Calu3 (cell line): ENCODE measurements at regions not wholly inside any gene's neighbourhood (a gene's known extent, or its start where the extent isn't known, plus 50 kb on each side); places are given as distances from the start of the nearest gene placed in this dataset.

ENCODE experiments used
- BruUV-seq: library from RNA; stranded (reverse); fragments of 400-500 nt; replicated peaks from 2 replicates; lab custom pipeline; 2021; lab: Mats Ljungman, UMichigan
- CTCF ChIA-PET: fragments of 300-600 bp; sonication (Branson Sonifier 250); formaldehyde crosslinking; loops from one replicate; lab custom pipeline; 2022; ENCODE audit warnings: antibody characterized with exemption; lab: Charles Lee
- DNase-seq: peaks from one replicate; pipeline ENCODE4 v3.0.0; 2022
- H3K27ac Mint-ChIP-seq: one replicate; pipeline ENCODE4 v1.8.0; 2022; ENCODE audit warnings: mixed read lengths; ENCODE audit not compliant: unreplicated experiment
- H3K27me3 Mint-ChIP-seq: one replicate; pipeline ENCODE4 v1.8.0; 2022; ENCODE audit warnings: mixed read lengths; ENCODE audit not compliant: unreplicated experiment
- H3K36me3 Mint-ChIP-seq: one replicate; pipeline ENCODE4 v1.8.0; 2022; ENCODE audit warnings: mild to moderate bottlenecking, moderate library complexity, mixed read lengths; ENCODE audit not compliant: insufficient read depth, unreplicated experiment
- H3K4me1 Mint-ChIP-seq: one replicate; pipeline ENCODE4 v1.8.0; 2022; ENCODE audit warnings: mild to moderate bottlenecking, low read depth, mixed read lengths; ENCODE audit not compliant: unreplicated experiment
- H3K4me3 Mint-ChIP-seq: one replicate; pipeline ENCODE4 v1.8.0; 2022; ENCODE audit warnings: mild to moderate bottlenecking, low read depth, moderate library complexity, mixed read lengths; ENCODE audit not compliant: unreplicated experiment
- H3K9me3 Mint-ChIP-seq: one replicate; pipeline ENCODE4 v1.8.0; 2022; ENCODE audit warnings: low read depth, mixed read lengths; ENCODE audit not compliant: unreplicated experiment
- intact Hi-C: fragments of 100-400 bp; cut with micrococcal nuclease; formaldehyde crosslinking; loops from one replicate; pipeline ENCODE4 v1.10.0; 2022; ENCODE audit not compliant: unreplicated experiment
- TF ChIP-seq, protein P1 (sequence below): fragments of 200-600 bp; IDR thresholded peaks from one replicate; pipeline ENCODE4 v1.8.0; 2022; ENCODE audit warnings: antibody characterized with exemption; ENCODE audit not compliant: unreplicated experiment

DNA sequence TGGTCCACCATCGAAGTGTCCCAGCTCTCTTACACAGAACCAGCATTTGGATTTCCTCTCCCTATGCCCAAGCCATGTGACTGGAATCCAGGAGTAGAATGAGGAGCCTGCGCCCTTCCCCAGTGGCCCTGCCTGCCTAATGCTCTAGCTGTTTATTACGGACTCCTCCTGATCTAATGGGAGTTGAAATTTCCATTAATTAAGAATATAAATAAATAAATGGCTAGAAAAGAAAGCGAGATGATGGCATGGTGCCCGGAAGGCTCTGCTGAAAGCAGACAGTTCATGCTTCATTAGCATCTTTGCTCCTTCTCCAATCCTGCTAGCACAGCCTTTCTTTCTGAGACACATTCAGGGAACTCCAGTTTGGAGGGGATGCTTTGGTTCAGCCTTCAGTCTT is 216.2 kb downstream of the SEC16B start:
- TF ChIP-seq, protein P1, sequence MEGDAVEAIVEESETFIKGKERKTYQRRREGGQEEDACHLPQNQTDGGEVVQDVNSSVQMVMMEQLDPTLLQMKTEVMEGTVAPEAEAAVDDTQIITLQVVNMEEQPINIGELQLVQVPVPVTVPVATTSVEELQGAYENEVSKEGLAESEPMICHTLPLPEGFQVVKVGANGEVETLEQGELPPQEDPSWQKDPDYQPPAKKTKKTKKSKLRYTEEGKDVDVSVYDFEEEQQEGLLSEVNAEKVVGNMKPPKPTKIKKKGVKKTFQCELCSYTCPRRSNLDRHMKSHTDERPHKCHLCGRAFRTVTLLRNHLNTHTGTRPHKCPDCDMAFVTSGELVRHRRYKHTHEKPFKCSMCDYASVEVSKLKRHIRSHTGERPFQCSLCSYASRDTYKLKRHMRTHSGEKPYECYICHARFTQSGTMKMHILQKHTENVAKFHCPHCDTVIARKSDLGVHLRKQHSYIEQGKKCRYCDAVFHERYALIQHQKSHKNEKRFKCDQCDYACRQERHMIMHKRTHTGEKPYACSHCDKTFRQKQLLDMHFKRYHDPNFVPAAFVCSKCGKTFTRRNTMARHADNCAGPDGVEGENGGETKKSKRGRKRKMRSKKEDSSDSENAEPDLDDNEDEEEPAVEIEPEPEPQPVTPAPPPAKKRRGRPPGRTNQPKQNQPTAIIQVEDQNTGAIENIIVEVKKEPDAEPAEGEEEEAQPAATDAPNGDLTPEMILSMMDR: no peak
- Mint-ChIP-seq H3K9me3 (peaks cover 2% of the 10 kb centered on the region), H3K27me3 (peaks cover 62% of the 10 kb centered on the region), H3K27ac (no peak overlapping the region), H3K36me3 (no peaks in the 10 kb centered on the region), H3K4me1 (no peaks in the 10 kb centered on the region), H3K4me3 (no peak overlapping the region)
- no TSS peak for BruUV-seq
- CTCF ChIA-PET: no interaction called here
- intact Hi-C loops: no loop called here
- no peak for DNase-seq

DNA sequence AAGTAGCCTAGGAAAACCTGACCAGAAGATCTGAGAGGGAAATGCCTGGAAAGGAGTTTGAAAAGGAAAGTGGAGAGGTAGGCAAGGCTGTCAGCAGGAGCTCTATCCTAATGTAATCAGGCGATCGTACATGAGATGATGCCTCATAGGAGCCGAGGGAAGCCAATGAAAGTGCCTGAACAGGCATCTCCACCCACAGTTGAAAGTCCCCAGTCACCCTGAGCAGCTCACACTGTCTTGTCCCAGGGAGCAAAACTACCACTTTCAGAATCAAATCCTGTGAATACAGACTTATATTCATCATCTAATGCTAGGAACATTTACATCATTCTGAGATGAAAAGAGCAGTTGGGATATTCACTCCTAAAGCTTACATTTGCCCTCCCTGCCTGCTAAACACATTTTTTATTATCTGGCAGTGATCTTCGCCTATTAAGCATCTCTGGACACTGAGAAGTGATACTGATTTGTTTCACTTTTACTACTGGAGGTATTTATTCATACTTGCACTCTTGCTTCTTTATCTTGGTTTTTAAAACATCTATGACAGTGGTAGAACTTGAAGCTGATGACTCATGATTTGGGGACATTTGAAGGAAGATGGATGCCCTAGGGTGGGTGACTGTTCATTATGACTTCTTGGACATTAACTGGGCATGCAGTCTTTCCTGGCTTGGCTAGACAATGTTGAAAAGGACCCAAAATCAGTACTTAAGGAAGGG is 221.6 kb downstream of the SEC16B start:
- H3K9me3 Mint-ChIP-seq: no peaks in the 10 kb centered on the region
- no peak for DNase-seq
- TF ChIP-seq, protein P1: no peak
- BruUV-seq: no TSS peak
- CTCF ChIA-PET: no interaction called here
- no peaks in the 10 kb centered on the region for H3K36me3 Mint-ChIP-seq
- H3K4me3 Mint-ChIP-seq: no peak overlapping the region
- no peaks in the 10 kb centered on the region for H3K4me1 Mint-ChIP-seq
- H3K27ac Mint-ChIP-seq: no peak overlapping the region
- H3K27me3 Mint-ChIP-seq: peaks cover 43% of the 10 kb centered on the region
- intact Hi-C loops: no loop called here

GRCh38 chr1:177746155-177746554 is 223.7 kb downstream of the SEC16B start:
- CTCF ChIA-PET: no interaction called here
- intact Hi-C loops: no loop called here
- Mint-ChIP-seq H3K4me1 (no peaks in the 10 kb centered on the region), H3K36me3 (no peaks in the 10 kb centered on the region), H3K27ac (no peak overlapping the region), H3K27me3 (peaks cover 28% of the 10 kb centered on the region), H3K9me3 (no peaks in the 10 kb centered on the region), H3K4me3 (no peak overlapping the region)
- BruUV-seq: no TSS peak
- no peak for DNase-seq
- TF ChIP-seq, protein P1: no peak

- no peak for DNase-seq
- Mint-ChIP-seq H3K36me3 (no peaks in the 10 kb centered on the region), H3K27ac (no peak overlapping the region), H3K27me3 (peaks cover 25% of the 10 kb centered on the region), H3K4me1 (no peaks in the 10 kb centered on the region), H3K9me3 (no peaks in the 10 kb centered on the region), H3K4me3 (no peak overlapping the region)
- intact Hi-C loops: no loop called here
- no TSS peak for BruUV-seq
- CTCF ChIA-PET: no interaction called here
- TF ChIP-seq, protein P1: no peak
These were observed 225.0 kb downstream of the SEC16B start for GRCh38 chr1:177744906-177745305.
